H54 (cell line): ENCODE measurements at regions not wholly inside any gene's neighbourhood (a gene's known extent, or its start where the extent isn't known, plus 50 kb on each side); places are given as distances from the start of the nearest gene placed in this dataset.

Experiments used
- DNase-seq: peaks from one replicate; pipeline ENCODE4 v3.0.0; 2011; ENCODE audit warnings: low spot score, mixed read lengths; ENCODE audit not compliant: insufficient read length
- FAIRE-seq: peaks from 3 replicates; lab custom pipeline; 2011; peaks lifted over from hg19 to GRCh38; lab: Jason Lieb, UNC
- POLR2A ChIP-seq: IDR thresholded peaks from 2 replicates; pipeline ENCODE4 v1.6.1; 2011; ENCODE audit warnings: low read depth, mild to moderate bottlenecking, low read length

DNA sequence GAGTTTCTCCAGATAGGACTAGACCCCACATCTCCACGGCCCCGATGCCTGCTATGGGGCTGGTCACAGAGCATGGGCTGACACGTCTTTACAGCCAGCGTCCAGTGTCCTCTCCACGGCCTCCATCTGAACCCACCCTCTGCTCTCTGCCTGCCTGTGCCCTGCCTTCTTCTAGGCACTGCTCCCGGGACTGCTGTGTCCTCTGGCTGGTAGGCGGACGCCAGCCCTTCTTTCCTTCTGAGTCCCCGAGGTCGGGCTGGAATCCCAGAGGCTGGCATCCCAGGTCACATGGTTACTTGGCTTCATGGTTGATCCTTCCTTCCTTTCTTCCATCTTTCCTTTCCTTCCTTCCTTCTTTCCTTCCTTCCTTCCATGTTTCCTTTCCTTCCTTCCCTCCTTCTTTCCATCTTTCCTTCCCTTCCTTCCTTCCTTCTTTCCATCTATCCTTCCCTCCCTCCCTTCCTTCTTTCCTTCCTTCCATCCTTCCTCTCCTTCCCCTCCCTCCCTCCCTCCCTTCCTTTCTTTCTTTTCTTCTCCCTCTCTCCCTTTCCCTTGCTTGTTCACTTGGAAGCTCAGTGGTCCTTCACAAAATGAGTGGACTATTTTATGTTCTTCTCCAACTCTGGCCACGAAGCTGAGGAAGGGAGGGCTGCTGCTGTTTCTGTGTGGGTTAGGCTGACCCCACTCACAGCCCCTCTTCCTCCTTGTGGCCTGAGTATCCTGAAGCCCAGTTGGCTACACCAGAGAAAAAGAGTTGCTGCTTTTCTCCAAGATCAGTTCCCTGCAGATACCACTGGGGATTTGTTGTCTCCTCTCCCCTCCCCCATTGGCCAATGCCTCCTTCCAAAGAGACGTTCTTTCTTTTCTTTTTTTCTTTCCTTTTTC lies 66.8 kb upstream of the NEURL1B start:
- no peak for FAIRE-seq
- DNase-seq: no peak
- no peak for TF ChIP-seq POLR2A

DNA sequence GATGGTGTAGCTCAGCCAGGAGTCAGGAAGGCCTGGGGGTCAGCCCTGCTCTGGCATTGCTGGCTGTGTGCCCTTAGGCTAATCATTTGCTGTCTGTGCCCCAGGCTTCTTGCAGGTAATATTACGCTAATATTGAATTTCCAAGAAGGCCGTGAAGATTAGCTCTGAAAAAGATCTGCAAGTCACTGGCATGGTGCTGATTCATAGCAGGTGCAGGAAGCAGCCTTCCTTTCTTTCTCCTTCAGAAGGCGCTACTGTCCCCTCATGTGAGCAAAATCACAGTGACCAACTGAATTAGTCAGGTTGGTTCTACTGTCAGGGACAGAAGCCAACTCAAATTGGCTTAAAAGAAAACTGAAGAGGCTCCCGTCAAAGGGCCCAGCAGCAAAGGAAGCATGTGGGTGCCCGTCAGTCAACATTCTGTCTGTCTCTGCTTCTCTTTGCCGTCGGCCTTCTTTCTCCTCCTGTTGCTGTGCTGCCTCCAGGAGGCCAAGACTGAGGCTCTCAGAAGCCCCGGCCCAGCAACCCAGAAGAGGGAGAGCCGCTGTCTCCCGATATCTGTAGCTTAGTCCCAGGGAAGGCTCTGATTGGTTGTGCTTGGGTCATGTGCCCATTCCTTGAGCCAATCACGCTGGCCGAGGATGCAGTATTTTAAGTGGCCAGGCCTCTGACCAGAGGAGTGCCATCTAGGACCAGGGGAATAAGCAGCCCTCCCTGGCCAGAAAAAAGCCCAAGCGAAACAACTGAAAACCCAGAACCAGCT lies 67.8 kb upstream of the NEURL1B start:
- FAIRE-seq (no peak), DNase-seq (no peak)
- TF ChIP-seq POLR2A: no peak

DNA sequence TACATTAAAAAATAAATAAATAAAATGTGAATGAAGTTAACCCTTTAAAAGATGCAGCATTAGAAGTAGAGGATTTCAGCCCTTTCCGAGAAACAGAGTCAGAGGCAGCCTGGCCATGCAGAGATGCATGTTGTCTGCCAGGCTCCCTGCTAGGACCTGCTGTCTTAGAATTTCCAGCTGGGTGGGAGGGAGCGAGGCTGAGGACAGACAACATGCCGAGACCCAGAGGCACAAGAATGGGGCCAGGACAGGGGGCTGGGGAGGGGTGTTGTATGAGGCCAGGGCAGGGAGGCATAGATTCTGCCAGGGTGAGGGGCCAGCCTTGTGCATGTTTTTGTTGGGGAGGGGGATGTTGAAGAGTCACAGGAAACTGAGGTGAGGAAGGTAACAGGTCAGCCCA lies 68.6 kb upstream of the NEURL1B start:
- TF ChIP-seq POLR2A: no peak
- no peak for DNase-seq
- no peak for FAIRE-seq

DNA sequence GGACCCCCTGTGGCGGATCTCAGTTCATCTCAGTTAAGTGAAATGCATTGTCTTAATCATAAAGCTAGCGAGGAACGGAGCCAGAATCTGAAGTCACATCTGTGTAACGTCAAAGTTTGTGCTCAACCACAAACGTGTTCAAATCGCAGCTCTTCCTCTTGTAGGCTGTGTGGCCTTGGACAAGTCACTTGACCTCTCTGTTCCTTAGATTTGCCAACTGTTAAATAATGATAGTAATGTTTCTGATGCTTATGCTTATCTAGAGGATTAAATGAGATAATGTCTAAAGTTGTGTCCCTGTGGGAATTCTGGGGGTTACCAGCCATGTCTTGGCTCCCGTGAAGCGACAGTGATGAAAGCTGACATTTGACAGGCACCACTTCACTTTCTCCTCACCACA lies 69.2 kb upstream of the NEURL1B start:
- FAIRE-seq: no peak
- no peak for DNase-seq
- no peak for TF ChIP-seq POLR2A

DNA sequence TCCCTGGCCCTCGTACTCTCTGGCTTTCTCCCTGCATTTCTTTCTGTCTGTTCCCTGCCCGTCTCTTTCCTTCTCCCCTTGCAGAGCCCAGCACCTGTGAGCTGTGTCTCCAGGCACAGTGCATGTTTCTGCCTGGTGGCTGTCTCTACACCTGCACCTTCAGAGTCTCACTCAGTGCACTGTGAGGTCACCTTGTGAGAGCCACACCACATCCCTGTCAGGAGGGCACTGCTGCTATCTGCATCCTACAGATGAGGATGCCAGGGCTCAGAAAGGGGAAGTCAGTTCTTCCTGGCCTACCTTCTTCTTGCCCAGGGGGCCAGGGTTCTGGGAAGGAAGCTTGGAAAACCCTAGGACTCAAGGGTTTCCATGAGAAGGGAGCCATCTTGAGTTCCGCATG lies 69.7 kb upstream of the NEURL1B start:
- DNase-seq: no peak
- FAIRE-seq: no peak
- no peak for TF ChIP-seq POLR2A

DNA sequence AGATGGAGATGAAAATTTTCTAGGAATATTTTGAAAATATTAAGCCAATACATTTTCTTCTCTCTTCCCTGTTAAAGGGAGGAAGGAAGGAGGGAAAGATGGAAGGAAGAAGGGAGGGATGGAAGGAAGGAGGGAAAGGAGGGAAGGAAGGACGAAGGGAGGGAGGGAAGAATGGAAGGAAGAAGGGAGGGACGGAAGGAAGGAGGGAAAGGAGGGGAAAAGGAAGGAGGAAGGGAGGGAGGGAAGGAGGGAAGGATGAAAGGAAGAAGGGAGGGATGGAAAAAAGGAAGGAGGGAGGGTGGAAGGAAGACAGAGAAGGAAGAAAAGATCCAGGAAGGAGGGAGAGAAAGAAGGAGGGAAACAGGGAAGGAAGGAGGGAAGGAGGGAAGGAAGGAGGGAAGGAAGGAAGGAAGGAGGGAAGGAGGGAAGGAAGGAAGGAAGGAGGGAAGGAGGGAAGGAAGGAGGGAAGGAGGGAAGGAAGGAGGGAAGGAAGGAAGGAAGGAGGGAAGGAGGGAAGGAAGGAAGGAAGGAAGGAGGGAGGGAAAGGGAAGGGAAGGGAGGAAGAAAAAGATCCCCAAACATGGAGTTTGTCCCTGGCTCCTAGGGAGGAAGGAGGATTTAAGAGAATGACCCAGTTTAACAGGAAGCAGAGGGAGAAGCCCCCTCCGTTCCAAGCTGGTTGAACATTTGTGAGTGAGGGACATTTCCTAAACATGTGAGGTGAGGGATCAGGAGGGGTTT lies 70.3 kb upstream of the NEURL1B start:
- TF ChIP-seq POLR2A: no peak
- DNase-seq: no peak
- no peak for FAIRE-seq

DNA sequence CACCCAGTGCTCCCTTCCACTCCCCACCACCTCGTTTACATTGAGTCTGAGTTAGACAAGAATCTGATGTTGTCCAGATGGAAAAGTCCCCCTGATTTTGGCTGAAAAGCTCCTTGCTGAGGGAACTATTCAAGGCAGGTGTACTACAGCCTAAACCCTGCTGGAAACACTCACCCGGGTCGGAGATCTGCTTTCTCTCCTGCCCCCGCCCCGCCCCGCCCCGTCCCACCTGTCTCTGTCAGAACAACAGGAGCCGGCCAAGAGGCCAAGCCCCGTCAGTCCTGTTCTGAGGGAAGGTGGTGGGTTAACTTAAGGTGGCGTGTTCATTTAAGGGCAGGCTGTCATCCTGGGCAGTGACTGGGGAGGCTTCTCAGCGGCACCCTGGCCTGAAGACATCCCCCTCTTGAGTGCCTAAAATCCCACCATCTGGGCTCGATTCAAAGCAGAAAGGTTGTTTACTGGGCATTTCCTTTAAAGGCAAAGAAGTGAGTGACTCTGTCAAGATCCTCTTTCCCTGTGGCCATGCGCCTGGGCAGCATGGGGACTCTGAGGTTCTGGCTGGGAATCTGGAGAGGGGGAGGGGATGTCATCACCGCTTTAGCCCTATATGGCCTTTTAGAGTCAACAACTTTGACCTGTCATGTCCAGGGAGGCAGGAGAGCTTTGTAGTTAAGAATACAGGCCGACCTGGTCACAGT lies 71.1 kb upstream of the NEURL1B start:
- FAIRE-seq (no peak), DNase-seq (no peak)
- no peak for TF ChIP-seq POLR2A

DNA sequence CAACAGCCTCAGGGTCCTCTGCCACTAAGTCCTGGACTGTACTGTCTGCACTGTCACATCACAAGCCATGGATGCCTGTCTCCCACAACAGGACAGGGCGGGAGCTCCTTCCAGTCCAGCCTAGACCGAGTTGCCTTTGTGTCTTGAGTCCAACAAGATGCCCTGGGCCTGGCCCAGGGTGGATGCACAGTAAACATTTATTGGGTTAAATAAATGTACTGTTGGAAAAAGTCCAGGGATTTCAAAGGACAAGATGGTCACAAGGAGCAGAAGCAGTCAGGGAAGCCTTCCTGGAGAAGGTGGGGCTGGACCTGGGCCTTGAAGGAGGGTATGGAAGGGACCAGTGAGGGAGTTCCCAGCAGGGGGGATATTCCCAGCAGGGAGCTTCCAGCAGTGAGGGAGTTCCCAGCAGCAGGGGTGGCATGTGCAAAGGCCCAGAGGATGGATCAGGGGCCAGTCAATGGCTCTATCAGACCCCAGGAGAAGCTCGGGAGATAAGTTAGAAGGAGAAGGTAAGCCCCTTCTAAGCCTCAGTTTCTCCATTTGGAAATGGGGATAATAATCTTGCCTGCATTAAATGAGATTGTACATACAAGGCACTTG lies 72.7 kb upstream of the NEURL1B start:
- TF ChIP-seq POLR2A: no peak
- no peak for FAIRE-seq
- no peak for DNase-seq

DNA sequence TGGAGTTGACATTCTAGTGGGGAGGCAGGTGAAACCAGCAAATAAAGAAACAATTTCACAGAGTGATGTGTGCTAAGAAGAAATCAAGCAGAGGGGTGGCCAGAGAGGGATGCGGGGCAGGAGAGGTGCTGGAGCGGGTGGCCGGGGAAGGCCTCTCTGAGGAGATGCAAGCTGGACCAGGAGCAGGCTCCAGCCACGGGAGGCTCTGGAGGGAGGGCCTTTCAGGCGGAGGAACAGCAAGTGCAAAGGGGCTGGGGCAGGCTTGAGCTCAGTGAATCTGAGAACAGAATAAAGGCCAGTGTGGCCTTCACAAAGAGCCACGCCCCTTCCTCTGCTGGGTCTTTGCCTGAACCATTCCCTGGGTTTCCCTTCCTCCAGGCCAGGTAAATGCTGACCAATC lies 73.2 kb upstream of the NEURL1B start:
- DNase-seq (no peak), FAIRE-seq (no peak)
- TF ChIP-seq POLR2A: no peak

DNA sequence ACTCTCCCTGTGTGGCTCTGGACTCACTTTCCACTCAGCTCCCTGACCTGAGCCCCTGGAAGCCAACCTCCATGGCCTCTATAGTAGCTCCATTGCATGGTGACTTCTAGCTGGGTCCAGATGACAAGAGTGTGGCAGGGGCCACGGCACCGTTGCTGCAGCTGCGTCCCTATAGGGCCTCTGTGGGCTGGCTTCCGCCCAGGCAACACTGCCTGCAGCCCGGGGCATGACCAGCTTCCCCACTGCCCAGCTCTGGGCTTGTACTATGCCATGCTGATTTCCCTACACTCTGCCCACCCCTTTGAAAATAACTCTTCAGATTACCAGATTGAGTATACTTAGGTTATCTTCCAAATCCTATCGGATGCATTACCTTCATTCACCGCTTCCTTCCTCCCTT lies 73.8 kb upstream of the NEURL1B start:
- FAIRE-seq (no peak), DNase-seq (no peak)
- TF ChIP-seq POLR2A: no peak

DNA sequence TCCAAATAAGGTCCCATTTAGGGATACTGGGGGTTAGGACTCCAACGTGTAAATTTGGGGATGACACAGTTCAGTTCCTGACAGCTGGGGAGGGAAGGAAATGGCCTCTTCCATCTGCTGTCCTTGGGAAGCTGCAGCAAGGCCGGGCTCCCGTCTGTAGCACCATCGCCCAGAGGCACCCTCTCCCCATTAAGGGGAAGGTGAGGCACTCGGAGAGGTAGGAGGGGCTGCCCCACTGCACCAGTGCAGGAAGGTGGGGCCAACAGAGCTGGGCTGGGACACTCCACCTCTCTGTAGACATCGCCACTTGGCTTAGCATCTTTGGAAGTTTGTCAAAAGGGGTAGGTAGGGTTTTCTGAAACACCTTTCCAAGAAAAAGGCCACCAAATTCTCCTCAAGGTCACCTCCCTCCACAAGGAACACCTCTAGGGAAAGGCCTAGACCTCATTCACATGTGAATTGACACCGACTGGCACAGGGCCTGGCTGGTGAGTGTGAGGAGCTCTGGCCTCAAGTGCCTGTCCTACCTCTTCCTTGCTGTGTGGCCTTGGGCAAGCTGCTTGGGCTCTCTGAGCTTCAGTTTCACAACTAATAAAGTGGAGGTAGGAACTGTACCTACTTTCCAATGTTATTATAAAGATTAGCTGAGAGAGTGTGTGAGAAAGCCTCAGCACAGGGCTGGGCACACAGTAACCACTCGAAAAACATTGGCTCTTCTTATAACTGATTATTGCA lies 75.0 kb upstream of the NEURL1B start:
- DNase-seq: no peak
- no peak for FAIRE-seq
- TF ChIP-seq POLR2A: no peak

DNA sequence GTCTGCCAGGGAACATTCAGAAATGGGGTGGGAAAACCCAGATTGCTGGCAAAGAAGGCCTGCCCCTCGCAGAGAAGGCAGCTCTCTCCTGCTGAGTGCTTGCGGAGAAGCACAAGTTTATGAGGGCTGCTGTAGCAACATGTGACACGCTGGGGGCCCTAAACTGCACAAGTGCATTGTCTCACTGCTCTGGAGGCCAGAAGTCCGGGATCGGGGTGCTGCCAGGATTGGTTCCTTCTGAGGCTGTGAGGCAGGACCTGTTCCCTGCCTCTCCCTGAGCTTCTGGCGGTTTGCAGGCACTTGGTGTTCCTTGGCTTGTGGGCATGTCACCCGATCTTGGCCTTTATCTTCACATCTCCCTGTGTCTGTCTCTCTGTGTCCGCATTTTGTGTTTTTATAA lies 75.6 kb upstream of the NEURL1B start:
- DNase-seq: no peak
- TF ChIP-seq POLR2A: no peak
- no peak for FAIRE-seq
